ENCODE measurements at regions not wholly inside any gene's neighbourhood (a gene's known extent, or its start where the extent isn't known, plus 50 kb on each side); places are given as distances from the start of the nearest gene placed in this dataset.

- TF ChIP-seq ZNF76 (tag by site-specific recombination; IDR thresholded peaks at IDR 0.05; ENCODE audit: borderline replicate concordance, low read depth) (no peak), ZNF404 (tag by site-specific recombination; IDR thresholded peaks at IDR 0.05) (no peak)
Measured at GRCh38 chr14:26905229-26905628, 307.4 kb upstream of the NOVA1 start (continued).

GRCh38 chr14:26913786-26914185 is 316.0 kb upstream of the NOVA1 start:
- TF ChIP-seq YY1 (tag by site-specific recombination; IDR thresholded peaks at IDR 0.05) (no peak), ZNF404 (tag by site-specific recombination; IDR thresholded peaks at IDR 0.05) (no peak), ZBTB7A (tag by site-specific recombination; IDR thresholded peaks at IDR 0.05; ENCODE audit: low read depth) (no peak), ZNF148 (tag by site-specific recombination; IDR thresholded peaks at IDR 0.05; ENCODE audit: borderline replicate concordance) (no peak), ZNF398 (tag by site-specific recombination; IDR thresholded peaks at IDR 0.05) (no peak), ZNF366 (tag by site-specific recombination; conservative IDR thresholded peaks at IDR 0.05) (no peak), ZNF626 (tag by site-specific recombination; IDR thresholded peaks at IDR 0.05) (no peak), ZBTB48 (tag by site-specific recombination; IDR thresholded peaks at IDR 0.05) (no peak), ZNF37A (tag by site-specific recombination; IDR thresholded peaks at IDR 0.05) (no peak), ZSCAN4 (tag by site-specific recombination; IDR thresholded peaks at IDR 0.05) (no peak), KLF1 (tag by site-specific recombination; IDR thresholded peaks at IDR 0.05) (no peak), RBAK (tag by site-specific recombination; IDR thresholded peaks at IDR 0.05) (no peak), ZNF335 (tag by site-specific recombination; conservative IDR thresholded peaks at IDR 0.05) (no peak), ZNF324 (tag by site-specific recombination; IDR thresholded peaks at IDR 0.05) (no peak), ZNF580 (tag by site-specific recombination; IDR thresholded peaks at IDR 0.05) (no peak)
- POLR2A ChIA-PET: no interaction called here

GRCh38 chr14:26917086-26917485 is 319.3 kb upstream of the NOVA1 start:
- Histone ChIP-seq H3K27ac (ENCODE audit: extremely low read depth, low read depth, low read length) (no peak overlapping the region), H3K36me3 (ENCODE audit: control insufficient read depth in 2 of 2, insufficient read depth in 1 of 2, low read length in 2 of 2) (no peaks in the 10 kb centered on the region), H3K4me3 (ENCODE audit: low read depth, low read length) (no peak overlapping the region), H3K4me1 (ENCODE audit: control insufficient read depth, insufficient read depth, low read length) (no peaks in the 10 kb centered on the region), H3K9me3 (ENCODE audit: control insufficient read depth, insufficient read depth, low read depth, low read length) (no peaks in the 10 kb centered on the region)
- POLR2A ChIA-PET: no interaction called here
- CTCF ChIA-PET: interaction anchor here (0.5 to 1.0 kb wide), 3 partner anchors 20 to 648 kb away, joined by 3 to 4 read pairs (median 3); no protein-coding TSS in a partner anchor
- TF ChIP-seq MZF1 (tag by site-specific recombination; IDR thresholded peaks at IDR 0.05; ENCODE audit: borderline replicate concordance) (no peak), SP7 (tag by site-specific recombination; IDR thresholded peaks at IDR 0.05) (no peak), ZNF785 (tag by site-specific recombination; IDR thresholded peaks at IDR 0.05) (no peak), ZBTB1 (tag by site-specific recombination; IDR thresholded peaks at IDR 0.05) (no peak)

More at GRCh38 chr14:26913786-26914185, 316.0 kb upstream of the NOVA1 start:
- Histone ChIP-seq H3K36me3 (ENCODE audit: control insufficient read depth in 2 of 2, insufficient read depth in 1 of 2, low read length in 2 of 2) (no peaks in the 10 kb centered on the region), H3K4me1 (ENCODE audit: control insufficient read depth, insufficient read depth, low read length) (no peaks in the 10 kb centered on the region), H3K9me3 (ENCODE audit: control insufficient read depth, insufficient read depth, low read depth, low read length) (no peaks in the 10 kb centered on the region), H3K27ac (ENCODE audit: extremely low read depth, low read depth, low read length) (no peak overlapping the region), H3K4me3 (ENCODE audit: low read depth, low read length) (no peak overlapping the region)
- CTCF ChIA-PET: no interaction called here

Data from HEK293 (cell line).